ENCODE measurements at regions not wholly inside any gene's neighbourhood (a gene's known extent, or its start where the extent isn't known, plus 50 kb on each side); places are given as distances from the start of the nearest gene placed in this dataset.

DNA sequence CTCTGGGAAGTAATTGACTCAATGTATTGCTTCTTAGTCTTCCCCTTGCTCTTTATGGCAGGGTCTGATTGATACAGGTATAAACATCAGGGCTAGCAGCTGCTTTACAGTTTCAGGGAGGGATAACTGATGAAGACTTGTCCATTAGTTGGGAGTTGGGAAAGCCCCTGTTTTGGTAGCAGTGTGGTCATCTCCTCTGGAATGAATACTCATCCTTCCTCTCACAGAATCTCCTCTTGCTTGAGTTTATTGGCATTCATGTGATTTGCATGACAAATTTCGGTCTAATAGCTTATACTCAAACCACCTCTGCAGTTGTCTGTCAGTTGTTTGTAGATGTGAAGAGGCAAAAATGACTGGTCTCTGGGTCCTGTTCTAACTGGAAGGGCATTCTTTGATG, 79.7 kb downstream of the FAT3 start:
- DNase-seq (ENCODE audit: low read depth in 1 of 2, low spot score in 2 of 2) (no peak), FAIRE-seq (no peak)
- no peak overlapping the region for H3K14ac ChIP-seq (ENCODE audit: insufficient read length)
- WGBS, 2 experiments (ENCODE audit: extremely low coverage in 1 of 2, insufficient coverage in 1 of 2, insufficient read length in 1 of 2, insufficient replicate concordance in 2 of 2, low coverage in 1 of 2, low lambda C conversion rate in 2 of 2, missing lambda C conversion rate in 1 of 2), result 75% methylated on average over 1 of the region's 1 CpG; no CpG with 5 or more reads in 1 of the 2 experiments
- H3K27me3 ChIP-seq (replicated peaks in 1 of 4; ENCODE audit: control insufficient read depth in 3 of 4, extremely low read depth in 1 of 4, insufficient read depth in 3 of 4, low read length in 3 of 4), result no peaks in the 10 kb centered on the region
- H4K20me1 ChIP-seq (replicated peaks in 1 of 2; ENCODE audit: control insufficient read depth in 1 of 2, insufficient read depth in 2 of 2, low read length in 2 of 2), result no peaks in the 10 kb centered on the region
- H3K79me2 ChIP-seq (ENCODE audit: control insufficient read depth in 1 of 2, insufficient read depth in 2 of 2, low read length in 2 of 2), result peaks cover 4 to 19% of the 10 kb centered on the region in 2 experiments; a peak in 3 of 4 replicates
- H4K91ac ChIP-seq (replicated peaks; ENCODE audit: insufficient read length, low read length), result no peak overlapping the region
- no peak overlapping the region for H3K27ac ChIP-seq (ENCODE audit: low read depth, low read length)
- no peak overlapping the region for H3K9ac ChIP-seq (replicated peaks in 1 of 4; ENCODE audit: extremely low read depth in 1 of 4, low read depth in 3 of 4, low read length in 3 of 4)
- H3K4me2 ChIP-seq (ENCODE audit: insufficient read depth in 1 of 2, low read depth in 2 of 2, low read length in 2 of 2), result no peak overlapping the region
- H2AK5ac ChIP-seq (ENCODE audit: low read depth, low read length), result 0 out of 2 replicates have a peak overlapping the region, but pooled peaks have one; percentile 11
- no peak overlapping the region for H3K18ac ChIP-seq (ENCODE audit: extremely low read depth, low read length)
- peak overlapping the region; percentile 46 for H3K4ac ChIP-seq (replicated peaks; ENCODE audit: insufficient read length, low read depth, low read length)
- CTCF ChIA-PET (ENCODE audit: partially characterized antibody), result no interaction called here
- H3K79me1 ChIP-seq (ENCODE audit: low read depth, low read length), result 0 out of 2 replicates have a peak, but pooled peaks cover 3% of the 10 kb centered on the region
- no peak overlapping the region for H2BK15ac ChIP-seq (ENCODE audit: low read length)
- peaks cover 2 to 23% (median 15%) of the 10 kb centered on the region in 4 experiments; a peak in 5 of 7 replicates for H3K4me1 ChIP-seq (replicated peaks in 1 of 4; ENCODE audit: control insufficient read depth in 3 of 4, insufficient read depth in 4 of 4, low read length in 3 of 4)
- no peak overlapping the region for H3K23ac ChIP-seq (ENCODE audit: insufficient read length)
- H3K23me2 ChIP-seq (ENCODE audit: low read depth, low read length), result no peaks in the 10 kb centered on the region; the same call in 1 of the 2 replicates
- H2BK120ac ChIP-seq (replicated peaks; ENCODE audit: low read depth, low read length), result no peak overlapping the region
- H4K5ac ChIP-seq (ENCODE audit: insufficient read length, low read depth, low read length), result no peak overlapping the region
- no peak overlapping the region for H2AFZ ChIP-seq (ENCODE audit: low read length)
- no peak overlapping the region for H2BK5ac ChIP-seq (ENCODE audit: low read depth, low read length)
- H2BK12ac ChIP-seq (ENCODE audit: low read depth, low read length), result peak overlapping the region; percentile 50; the same call in 1 of the 2 replicates
- no peak overlapping the region for H3K56ac ChIP-seq (replicated peaks; ENCODE audit: insufficient read length, low read depth, low read length)
- no peak overlapping the region for H3K4me3 ChIP-seq (ENCODE audit: extremely low read depth in 1 of 4, insufficient read depth in 2 of 4, low read depth in 3 of 4, low read length in 4 of 4)
- no peaks in the 10 kb centered on the region for H3K9me3 ChIP-seq (ENCODE audit: insufficient read depth in 2 of 2, low read depth in 1 of 2, low read length in 1 of 2)
- POLR2A ChIA-PET (ENCODE audit: partially characterized antibody), result no interaction called here
- peak overlapping the region; percentile 40; the same call in 1 of the 2 replicates for H2BK20ac ChIP-seq (ENCODE audit: low read length)
- H4K8ac ChIP-seq (ENCODE audit: extremely low read depth, insufficient read depth, low read length), result no peak overlapping the region
- no peaks in the 10 kb centered on the region for H3K36me3 ChIP-seq (ENCODE audit: control insufficient read depth in 2 of 4, insufficient read depth in 4 of 4, low read length in 3 of 4)
- TF ChIP-seq SP1 (IDR thresholded peaks at IDR 0.05; ENCODE audit: low read depth, low read length) (no peak), RXRA (IDR thresholded peaks at IDR 0.05; ENCODE audit: insufficient read depth, low read depth, low read length) (no peak), POU5F1 (IDR thresholded peaks at IDR 0.05; ENCODE audit: low read depth, low read length) (no peak)
